ENCODE measurements at regions not wholly inside any gene's neighbourhood (a gene's known extent, or its start where the extent isn't known, plus 50 kb on each side); places are given as distances from the start of the nearest gene placed in this dataset.

DNA sequence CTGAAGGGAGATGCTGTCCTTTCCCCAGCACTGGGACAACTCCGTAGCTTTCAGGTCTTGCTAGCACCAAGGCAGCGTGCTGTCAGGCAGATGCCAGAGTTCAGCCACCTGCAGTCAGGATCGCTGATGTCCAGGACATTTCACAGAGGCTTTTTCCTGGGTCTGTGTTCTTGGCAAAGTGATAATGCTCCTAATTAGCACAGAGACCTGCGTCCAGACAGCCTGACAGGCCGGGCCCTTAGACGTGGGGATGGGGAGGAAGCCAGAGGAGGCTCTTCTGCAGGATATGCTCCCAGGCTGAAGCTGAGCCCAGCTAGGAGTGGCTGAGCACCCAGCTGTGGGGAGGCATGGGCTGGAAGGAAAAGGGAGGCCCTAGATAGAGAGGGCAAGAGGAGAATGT, 82.5 kb upstream of the TBX20 start:
- TF ChIP-seq CTCF (IDR thresholded peaks at IDR 0.05; ENCODE audit: borderline replicate concordance, extremely low read depth, low read length, poor library complexity, severe bottlenecking) (no peak), EZH2 (IDR thresholded peaks at IDR 0.05; ENCODE audit: borderline replicate concordance, low read depth, low read length, severe bottlenecking) (no peak)

Data from DND-41 (cell line).